HUES64 (cell line): ENCODE measurements at regions not wholly inside any gene's neighbourhood (a gene's known extent, or its start where the extent isn't known, plus 50 kb on each side); places are given as distances from the start of the nearest gene placed in this dataset.
"Not testable (repeated sequence)": the region's sequence is repeated elsewhere in the genome, so short reads cannot be mapped to it uniquely, and the experiment has no call there.

Experiments
- H3K27ac ChIP-seq: 2 replicates; pipeline ENCODE4 v1.7.0; 2013; ENCODE audit warnings: low read depth, low read length, inconsistent platforms
- H3K27me3 ChIP-seq: 2 replicates; pipeline ENCODE4 v1.6.1; 2013; ENCODE audit warnings: mild to moderate bottlenecking, low read length; ENCODE audit not compliant: insufficient read depth
- H3K36me3 ChIP-seq: 2 replicates; pipeline ENCODE4 v1.6.1; 2013; ENCODE audit warnings: mild to moderate bottlenecking, low read length; ENCODE audit not compliant: insufficient read depth
- H3K4me1 ChIP-seq: 2 replicates; pipeline ENCODE4 v1.6.1; 2013; ENCODE audit warnings: mild to moderate bottlenecking, low read length, moderate library complexity; ENCODE audit not compliant: insufficient read depth
- H3K4me3 ChIP-seq: 2 replicates; pipeline ENCODE4 v1.5.1; 2013; ENCODE audit warnings: mild to moderate bottlenecking, low read length, moderate library complexity
- H3K9ac ChIP-seq: 2 replicates; pipeline ENCODE4 v1.6.1; 2013; ENCODE audit warnings: mild to moderate bottlenecking, low read depth, low read length
- H3K9me3 ChIP-seq: 2 replicates; pipeline ENCODE4 v1.6.1; 2013; ENCODE audit warnings: low read depth, low read length; ENCODE audit not compliant: insufficient read depth
- WGBS: fragments of 150-250, 120-280 bp; methylation state at CpG from one replicate; pipeline ENCODE4 v1.1.7; 2013; ENCODE audit warnings: missing lambda C conversion rate; 5-methylcytosine and 5-hydroxymethylcytosine counted together

GRCh38 chr18:78878335-78878734 is 101.3 kb upstream of the SALL3 start:
- Histone ChIP-seq H3K4me1 (no peaks in the 10 kb centered on the region), H3K9ac (no peak overlapping the region), H3K27ac (no peak overlapping the region), H3K9me3 (no peaks in the 10 kb centered on the region), H3K27me3 (no peaks in the 10 kb centered on the region), H3K36me3 (no peaks in the 10 kb centered on the region), H3K4me3 (no peak overlapping the region)
- WGBS, result 96% methylated on average over 15 of the region's 15 CpGs

- 93% methylated on average over 56 of the region's 56 CpGs for WGBS
- H3K36me3 ChIP-seq, H3K27me3 ChIP-seq, H3K4me1 ChIP-seq, H3K4me3 ChIP-seq, H3K9me3 ChIP-seq, H3K27ac ChIP-seq, H3K9ac ChIP-seq: not testable (repeated sequence)
Measured at GRCh38 chr18:78879072-78879883, 100.3 kb upstream of the SALL3 start.

GRCh38 chr18:78882585-78882984 is 97.0 kb upstream of the SALL3 start:
- Histone ChIP-seq H3K9ac (no peak overlapping the region), H3K36me3 (no peaks in the 10 kb centered on the region), H3K27ac (no peak overlapping the region), H3K9me3 (0 out of 2 replicates have a peak, but pooled peaks cover 3% of the 10 kb centered on the region), H3K4me3 (no peak overlapping the region), H3K4me1 (no peaks in the 10 kb centered on the region), H3K27me3 (no peaks in the 10 kb centered on the region)
- WGBS, result 94% methylated on average over 6 of the region's 7 CpGs

DNA sequence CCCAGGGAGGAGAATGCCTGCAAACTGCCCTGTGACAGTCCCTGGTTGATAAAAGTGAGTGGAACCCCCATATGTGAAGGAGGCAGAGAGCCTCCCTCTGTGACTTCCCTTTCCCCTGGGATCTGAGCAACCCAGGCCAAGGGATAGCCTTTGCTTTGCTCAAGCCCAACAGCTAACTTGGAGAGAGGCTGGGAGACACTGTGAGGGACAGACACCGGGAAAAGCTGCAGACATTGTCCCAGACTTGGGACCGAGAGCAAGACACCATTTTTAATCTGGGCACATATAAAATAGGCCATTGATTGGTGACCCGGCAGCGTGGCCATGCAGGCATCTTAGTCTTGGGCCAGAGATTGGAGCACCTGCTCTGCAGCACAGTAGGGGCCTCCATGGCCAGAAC is 96.1 kb upstream of the SALL3 start:
- H3K36me3 ChIP-seq, result no peaks in the 10 kb centered on the region
- H3K27ac ChIP-seq, result no peak overlapping the region
- WGBS, result 97% methylated on average over 4 of the region's 4 CpGs
- H3K9ac ChIP-seq, result no peak overlapping the region
- H3K9me3 ChIP-seq, result peaks cover 10% of the 10 kb centered on the region; the same call in 1 of the 2 replicates
- no peaks in the 10 kb centered on the region for H3K4me1 ChIP-seq
- H3K27me3 ChIP-seq, result no peaks in the 10 kb centered on the region
- H3K4me3 ChIP-seq, result no peak overlapping the region

GRCh38 chr18:78884502-78884901 is 95.1 kb upstream of the SALL3 start:
- H3K4me1 ChIP-seq, result no peaks in the 10 kb centered on the region
- no peaks in the 10 kb centered on the region for H3K36me3 ChIP-seq
- no peak overlapping the region for H3K4me3 ChIP-seq
- 83% methylated on average over 1 of the region's 1 CpG for WGBS
- H3K9me3 ChIP-seq, result peaks cover 20% of the 10 kb centered on the region
- H3K27ac ChIP-seq, result no peak overlapping the region
- H3K9ac ChIP-seq, result no peak overlapping the region
- H3K27me3 ChIP-seq, result no peaks in the 10 kb centered on the region

DNA sequence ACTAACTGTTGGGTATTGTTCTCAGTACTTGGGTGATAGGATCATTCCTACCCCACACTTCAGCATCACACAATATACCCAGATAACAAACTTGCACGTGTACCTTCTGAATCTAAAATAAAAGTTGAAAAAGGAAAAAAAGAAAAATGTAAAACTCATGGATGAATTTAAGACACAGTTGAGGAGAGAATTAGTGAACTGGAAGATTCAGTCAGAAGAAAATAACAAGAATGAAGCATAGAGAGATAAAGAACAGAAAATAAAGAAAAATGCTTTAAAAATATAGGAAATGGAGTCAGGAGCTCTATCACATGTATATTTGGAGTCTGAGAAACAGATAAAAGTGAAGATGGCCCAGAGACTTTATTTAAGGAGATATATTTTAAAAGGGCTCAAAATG is 90.4 kb upstream of the SALL3 start:
- peaks cover 35% of the 10 kb centered on the region for H3K9me3 ChIP-seq
- no peak overlapping the region for H3K4me3 ChIP-seq
- no peaks in the 10 kb centered on the region for H3K4me1 ChIP-seq
- 100% methylated on average over 1 of the region's 1 CpG for WGBS
- no peak overlapping the region for H3K27ac ChIP-seq
- H3K36me3 ChIP-seq, result no peaks in the 10 kb centered on the region
- no peaks in the 10 kb centered on the region for H3K27me3 ChIP-seq
- no peak overlapping the region for H3K9ac ChIP-seq

GRCh38 chr18:78890388-78890787 is 89.2 kb upstream of the SALL3 start:
- Histone ChIP-seq H3K4me1 (no peaks in the 10 kb centered on the region), H3K9me3 (peaks cover 32% of the 10 kb centered on the region), H3K27me3 (no peaks in the 10 kb centered on the region), H3K36me3 (no peaks in the 10 kb centered on the region), H3K9ac (no peak overlapping the region), H3K4me3 (no peak overlapping the region), H3K27ac (no peak overlapping the region)
- 95% methylated on average over 3 of the region's 3 CpGs for WGBS

GRCh38 chr18:78891185-78891762 is 88.3 kb upstream of the SALL3 start:
- WGBS, result 91% methylated on average over 4 of the region's 4 CpGs
- H3K36me3 ChIP-seq, result no peaks in the 10 kb centered on the region
- peaks cover 32% of the 10 kb centered on the region for H3K9me3 ChIP-seq
- no peak overlapping the region for H3K27ac ChIP-seq
- no peaks in the 10 kb centered on the region for H3K27me3 ChIP-seq
- H3K4me3 ChIP-seq, result no peak overlapping the region
- H3K4me1 ChIP-seq, result no peaks in the 10 kb centered on the region
- H3K9ac ChIP-seq, result no peak overlapping the region

DNA sequence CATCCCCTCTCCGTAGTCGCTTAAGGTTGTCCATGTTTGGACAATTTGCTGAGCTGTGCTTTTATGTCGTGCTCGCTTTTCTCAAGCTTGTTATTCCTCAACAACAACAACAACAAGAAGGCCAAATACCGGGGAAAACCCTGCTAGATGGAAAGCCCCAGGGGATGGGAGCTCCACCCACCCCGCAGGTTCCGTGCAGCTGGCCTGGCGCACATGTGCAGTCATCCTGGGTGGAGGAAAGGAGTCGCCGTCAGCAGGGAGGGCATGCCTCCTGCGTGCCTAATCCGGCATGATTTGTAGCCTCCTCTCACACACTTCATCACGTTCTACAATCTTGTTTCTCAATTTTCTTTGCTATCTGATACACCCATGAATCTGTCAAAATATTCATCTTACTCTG is 87.4 kb upstream of the SALL3 start:
- H3K4me3 ChIP-seq, result no peak overlapping the region
- no peaks in the 10 kb centered on the region for H3K27me3 ChIP-seq
- H3K9ac ChIP-seq, result no peak overlapping the region
- no peaks in the 10 kb centered on the region for H3K36me3 ChIP-seq
- H3K9me3 ChIP-seq, result peaks cover 32% of the 10 kb centered on the region
- 94% methylated on average over 13 of the region's 13 CpGs for WGBS
- no peaks in the 10 kb centered on the region for H3K4me1 ChIP-seq
- no peak overlapping the region for H3K27ac ChIP-seq

- WGBS, result 93% methylated on average over 5 of the region's 5 CpGs
Measured at GRCh38 chr18:78892721-78893120, 86.9 kb upstream of the SALL3 start.

GRCh38 chr18:78893281-78894032 is 86.2 kb upstream of the SALL3 start:
- no peaks in the 10 kb centered on the region for H3K27me3 ChIP-seq
- 96% methylated on average over 27 of the region's 27 CpGs for WGBS
- no peaks in the 10 kb centered on the region for H3K36me3 ChIP-seq
- H3K4me1 ChIP-seq, result no peaks in the 10 kb centered on the region
- H3K9ac ChIP-seq, result no peak overlapping the region
- H3K9me3 ChIP-seq, result peaks cover 25% of the 10 kb centered on the region
- no peak overlapping the region for H3K27ac ChIP-seq
- no peak overlapping the region for H3K4me3 ChIP-seq

More at GRCh38 chr18:78892721-78893120, 86.9 kb upstream of the SALL3 start:
- no peak overlapping the region for H3K27ac ChIP-seq
- peaks cover 32% of the 10 kb centered on the region for H3K9me3 ChIP-seq
- H3K4me1 ChIP-seq, result no peaks in the 10 kb centered on the region
- H3K4me3 ChIP-seq, result no peak overlapping the region
- no peaks in the 10 kb centered on the region for H3K27me3 ChIP-seq
- no peak overlapping the region for H3K9ac ChIP-seq
- no peaks in the 10 kb centered on the region for H3K36me3 ChIP-seq
